ENCODE measurements at regions not wholly inside any gene's neighbourhood (a gene's known extent, or its start where the extent isn't known, plus 50 kb on each side); places are given as distances from the start of the nearest gene placed in this dataset.

- DNase-seq (ENCODE audit: low spot score): no peak
These were observed 87.6 kb downstream of the VSTM2A start for GRCh38 chr7:54629771-54630170.

DNA sequence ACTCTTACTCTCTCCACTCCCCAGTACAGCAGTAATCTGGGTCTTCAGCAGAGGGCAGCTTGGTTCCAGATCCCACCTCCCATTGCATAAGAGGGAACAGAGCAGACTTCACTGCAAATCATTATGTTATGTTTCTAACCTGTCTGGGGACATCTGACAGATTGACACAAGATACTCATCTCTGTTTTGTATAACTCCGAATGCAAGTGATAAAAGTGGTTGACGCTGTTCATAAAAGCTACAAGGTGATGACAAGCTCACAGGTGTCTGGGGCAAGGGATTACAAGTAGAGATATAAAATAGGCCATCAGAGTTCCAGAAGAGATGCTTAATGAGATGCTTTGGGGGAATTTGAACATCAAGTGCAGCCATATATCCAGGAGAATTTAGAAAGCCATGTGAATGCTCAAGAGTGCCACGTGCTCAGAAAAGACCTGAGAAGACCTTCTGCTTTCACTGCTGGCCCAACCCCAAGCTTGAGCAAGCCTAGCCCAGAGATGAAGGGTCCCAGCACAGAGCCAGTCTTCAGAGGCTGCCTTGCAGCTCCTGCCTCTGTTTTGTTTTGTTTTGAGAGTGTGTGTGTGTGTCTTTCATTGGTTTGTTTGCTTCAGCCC, 80.6 kb downstream of the VSTM2A start:
- DNase-seq (ENCODE audit: low spot score): no peak
